NCI-H2171 (cell line): ENCODE measurements at regions not wholly inside any gene's neighbourhood (a gene's known extent, or its start where the extent isn't known, plus 50 kb on each side); places are given as distances from the start of the nearest gene placed in this dataset.
"Not testable (repeated sequence)": the region's sequence is repeated elsewhere in the genome, so short reads cannot be mapped to it uniquely, and the experiment has no call there.

ENCODE experiments used
- DNase-seq: peaks from one replicate; lab custom pipeline; 2025; lab: John Stamatoyannopoulos, UW

- no peak for DNase-seq
Measured at GRCh38 chr3:88954853-88955252, 152.6 kb upstream of the EPHA3 start.

GRCh38 chr3:88955274-88955673 is 152.1 kb upstream of the EPHA3 start:
- DNase-seq: no peak

- DNase-seq: no peak
Measured at GRCh38 chr3:88957711-88958439, 149.5 kb upstream of the EPHA3 start.

GRCh38 chr3:88960019-88960418 is 147.4 kb upstream of the EPHA3 start:
- DNase-seq: no peak

GRCh38 chr3:88963003-88963402 is 144.4 kb upstream of the EPHA3 start:
- DNase-seq: no peak

DNA sequence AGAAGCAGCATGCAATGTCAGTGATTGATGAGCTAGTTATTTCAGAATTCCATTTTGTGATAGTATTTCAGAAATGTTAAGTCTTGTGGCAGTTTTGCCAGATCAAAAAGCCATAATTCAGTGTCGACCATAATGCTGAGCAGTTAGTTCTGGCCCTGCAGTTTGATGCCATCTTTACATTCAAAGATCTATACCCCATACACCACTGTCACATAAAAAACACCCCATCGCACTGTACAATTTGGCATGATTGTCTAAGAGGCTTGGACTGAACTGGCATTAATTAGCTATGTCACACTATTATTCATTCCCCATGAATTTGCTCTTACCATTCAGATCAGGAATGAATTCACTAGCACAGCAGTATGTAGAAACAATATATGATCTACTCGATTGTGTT is 127.7 kb upstream of the EPHA3 start:
- no peak for DNase-seq

DNA sequence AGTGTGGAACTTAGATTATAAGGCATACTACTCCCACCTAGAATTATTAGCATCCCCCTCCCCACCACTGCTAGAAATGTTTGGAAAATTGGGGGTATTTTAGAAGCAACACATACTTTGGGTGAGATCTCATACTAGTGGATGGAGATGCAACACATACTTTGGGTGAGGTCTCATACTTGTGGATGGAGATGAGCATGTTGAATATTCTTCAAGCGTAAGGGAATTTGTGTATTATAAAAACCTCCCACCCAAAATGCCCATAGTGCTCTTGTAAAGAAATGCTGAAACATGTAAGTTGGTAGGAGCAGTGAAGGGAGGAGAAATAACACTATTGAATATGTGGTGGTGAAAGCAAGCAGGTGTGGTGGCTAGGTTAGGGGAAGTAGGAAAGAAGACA is 124.0 kb upstream of the EPHA3 start:
- DNase-seq: no peak

DNA sequence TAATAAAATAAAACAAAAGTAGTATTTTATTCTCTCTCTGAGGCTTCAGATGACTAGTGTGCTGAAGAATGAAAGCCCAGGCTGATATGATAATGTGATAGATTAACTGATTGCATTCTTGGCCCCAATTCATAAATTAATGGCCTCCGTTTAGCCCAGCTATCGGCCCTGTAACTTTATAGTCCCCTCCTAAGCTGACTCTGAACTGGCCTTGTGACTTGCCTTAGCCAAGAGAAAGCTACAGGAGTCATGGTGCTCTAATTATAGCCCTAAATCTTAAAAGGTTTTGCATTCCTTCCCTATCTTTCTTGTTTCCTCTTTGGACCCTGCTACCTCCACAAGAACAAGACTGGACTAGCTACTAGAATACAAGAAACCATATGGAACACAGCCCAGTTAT is 123.2 kb upstream of the EPHA3 start:
- no peak for DNase-seq

DNA sequence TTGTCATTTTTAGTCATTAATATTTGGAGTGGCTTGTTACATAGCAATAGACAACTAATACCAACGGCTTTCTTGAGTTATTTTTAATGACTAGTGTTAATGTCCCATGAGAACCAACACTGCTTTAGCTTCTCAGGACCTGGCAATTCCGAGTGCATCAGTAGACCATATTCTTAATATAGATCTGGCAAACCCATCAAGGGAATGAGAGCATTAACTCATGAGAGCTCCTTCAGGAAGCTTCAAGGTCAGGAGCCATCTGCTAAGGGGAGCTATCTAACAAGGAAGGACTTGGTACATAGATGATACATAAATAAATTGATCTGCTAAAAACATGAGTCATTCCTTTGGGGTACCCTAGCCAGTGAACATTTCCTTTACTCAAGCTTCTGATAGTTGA is 122.6 kb upstream of the EPHA3 start:
- DNase-seq: no peak

DNA sequence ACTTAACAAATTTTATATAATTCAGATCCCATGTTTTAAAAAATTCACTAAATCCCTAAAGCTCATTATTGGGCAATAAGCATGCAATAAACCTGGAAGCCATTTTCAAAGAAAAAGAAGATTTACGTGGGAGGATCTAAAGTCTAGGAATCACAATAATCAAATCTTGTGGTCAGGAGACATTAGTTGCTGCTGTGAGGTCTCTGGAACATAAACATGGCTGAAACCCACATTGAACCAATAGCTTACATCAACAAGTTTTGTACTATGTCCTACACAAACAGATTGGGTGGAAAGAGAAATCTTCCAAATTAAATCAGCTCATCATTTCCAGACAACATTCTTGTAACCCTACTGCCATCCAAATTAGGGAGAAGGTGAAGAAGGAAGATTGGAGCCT is 121.9 kb upstream of the EPHA3 start:
- DNase-seq: no peak

GRCh38 chr3:88986834-88987233 is 120.6 kb upstream of the EPHA3 start:
- DNase-seq: no peak

DNA sequence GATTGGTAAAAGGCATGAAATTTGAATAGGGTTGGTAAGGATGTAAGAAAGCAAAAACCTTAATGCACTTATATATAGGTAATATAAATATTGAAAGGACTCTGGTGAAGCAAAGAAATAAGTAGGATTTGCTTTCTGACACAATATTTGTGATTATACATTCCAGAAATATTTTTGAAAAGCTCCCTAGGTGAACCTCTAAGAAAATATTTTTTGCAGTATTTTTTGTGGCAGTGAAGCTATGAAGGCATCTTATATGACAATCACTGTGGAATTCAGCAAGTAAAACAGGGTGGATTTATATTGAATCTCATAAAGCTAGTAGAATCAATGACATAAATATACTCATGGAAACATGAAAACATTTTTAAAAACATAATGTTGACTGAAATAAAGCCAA is 119.6 kb upstream of the EPHA3 start:
- no peak for DNase-seq

- no peak for DNase-seq
Measured at GRCh38 chr3:88988906-88989305, 118.5 kb upstream of the EPHA3 start.

- no peak for DNase-seq
Measured at GRCh38 chr3:88991496-88991895, 115.9 kb upstream of the EPHA3 start.

DNA sequence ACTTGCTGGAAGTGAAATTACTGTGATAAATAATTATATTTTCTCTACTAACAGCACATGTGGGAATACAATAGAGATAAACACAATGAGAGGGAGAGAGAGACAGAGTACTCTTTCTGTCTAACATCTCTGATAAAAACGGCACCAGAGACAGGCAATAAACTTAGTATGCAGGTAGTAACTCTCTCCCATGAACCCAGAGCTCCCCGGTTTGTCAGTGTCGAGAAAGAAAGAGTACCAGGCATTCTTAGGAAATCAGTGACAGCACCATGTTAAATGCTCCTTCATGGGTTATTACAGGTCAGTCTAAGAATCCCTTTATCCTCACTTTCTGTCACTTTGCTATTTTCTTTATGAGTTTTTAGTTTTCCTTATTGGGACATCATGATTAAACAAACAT is 110.7 kb upstream of the EPHA3 start:
- DNase-seq: no peak

DNA sequence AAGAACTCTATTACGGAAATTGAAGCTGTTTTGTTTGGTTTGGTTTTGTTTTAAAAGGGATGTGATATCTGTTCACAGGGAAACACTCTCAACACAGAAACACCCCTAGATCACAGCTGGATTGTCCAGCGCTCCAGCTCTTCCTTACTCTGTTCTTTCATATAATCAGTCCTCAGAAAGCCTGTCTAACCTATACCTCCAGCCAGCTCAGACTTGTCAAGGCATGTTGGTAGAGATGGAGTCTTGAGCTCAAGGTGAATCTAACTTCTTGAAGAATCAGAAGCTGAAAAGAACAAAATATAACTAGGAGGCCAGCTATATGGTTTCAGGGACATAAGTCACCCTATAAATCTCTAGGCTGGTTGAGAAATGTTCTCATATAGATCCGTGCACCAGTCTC is 110.2 kb upstream of the EPHA3 start:
- no peak for DNase-seq

GRCh38 chr3:89000886-89001285 is 106.5 kb upstream of the EPHA3 start:
- DNase-seq: no peak

DNA sequence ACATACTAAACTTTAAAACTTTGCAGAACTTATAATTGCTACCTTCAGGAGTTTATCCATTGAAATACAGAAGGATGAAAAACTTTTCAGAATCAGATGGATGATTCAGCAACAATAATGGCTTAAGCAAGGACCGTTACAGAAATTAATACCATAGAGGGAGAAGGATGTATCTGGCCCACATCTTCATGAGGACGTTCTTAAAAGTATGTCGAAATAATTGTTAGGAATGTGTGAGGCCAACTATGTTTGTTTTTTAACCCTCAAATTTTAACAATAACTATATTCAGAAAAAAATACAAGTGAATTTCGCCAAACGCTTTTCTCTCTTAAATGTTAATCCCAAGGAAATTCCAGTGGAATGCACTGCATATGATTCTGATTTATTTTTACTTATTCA is 105.2 kb upstream of the EPHA3 start:
- no peak for DNase-seq

GRCh38 chr3:89013536-89013935 is 93.9 kb upstream of the EPHA3 start:
- no peak for DNase-seq

DNA sequence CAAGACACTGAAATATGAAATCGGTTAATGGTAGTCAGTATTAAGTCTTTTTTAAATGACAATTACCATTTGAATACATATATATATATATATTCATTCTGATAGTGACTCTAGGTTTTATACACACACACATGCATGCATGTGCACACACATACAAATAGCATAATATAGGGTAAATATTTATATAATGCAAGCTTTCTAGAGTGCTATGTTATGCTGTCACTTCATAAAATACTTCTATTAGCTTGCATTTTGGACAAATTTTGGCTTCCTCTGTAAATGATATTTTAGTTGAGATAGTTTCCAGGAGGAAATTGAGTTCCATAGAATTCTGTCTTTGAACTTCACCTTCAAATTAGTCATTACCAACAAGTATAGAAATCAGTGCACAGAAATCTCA is 89.9 kb upstream of the EPHA3 start:
- no peak for DNase-seq

- no peak for DNase-seq
Measured at GRCh38 chr3:89025185-89025584, 82.2 kb upstream of the EPHA3 start.

DNA sequence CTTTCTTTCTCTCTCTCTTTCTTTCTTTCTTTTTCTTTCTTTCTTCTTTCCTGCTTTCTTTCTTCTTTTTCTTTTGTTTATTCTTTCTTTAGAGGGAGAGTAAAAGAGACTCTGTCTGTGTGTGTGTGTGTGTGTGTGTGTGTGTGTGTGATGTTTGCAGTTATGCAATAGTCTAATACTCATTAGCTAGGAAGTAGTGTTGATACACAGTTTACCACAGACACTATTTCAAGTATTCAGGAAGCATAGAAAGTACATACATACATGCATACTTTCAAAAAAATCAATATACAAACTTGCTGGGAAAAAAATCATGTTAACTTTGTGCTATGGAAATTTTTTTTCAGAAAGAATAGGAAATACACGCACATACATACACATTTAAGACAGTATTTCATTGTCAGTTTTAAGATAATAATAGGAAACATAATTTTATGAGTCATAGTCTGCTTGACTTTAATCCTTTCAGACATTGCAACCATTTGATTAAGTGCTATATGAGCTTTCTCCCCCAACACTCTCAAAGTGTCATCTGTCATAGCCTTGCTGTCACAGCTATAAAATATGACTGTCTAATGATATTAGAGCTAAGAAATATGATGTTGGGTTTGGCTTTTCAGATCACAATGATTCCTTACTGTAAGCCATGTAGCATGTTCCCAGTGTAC is 74.9 kb upstream of the EPHA3 start:
- no peak for DNase-seq

- DNase-seq: not testable (repeated sequence)
Measured at GRCh38 chr3:89034723-89035122, 72.7 kb upstream of the EPHA3 start.

DNA sequence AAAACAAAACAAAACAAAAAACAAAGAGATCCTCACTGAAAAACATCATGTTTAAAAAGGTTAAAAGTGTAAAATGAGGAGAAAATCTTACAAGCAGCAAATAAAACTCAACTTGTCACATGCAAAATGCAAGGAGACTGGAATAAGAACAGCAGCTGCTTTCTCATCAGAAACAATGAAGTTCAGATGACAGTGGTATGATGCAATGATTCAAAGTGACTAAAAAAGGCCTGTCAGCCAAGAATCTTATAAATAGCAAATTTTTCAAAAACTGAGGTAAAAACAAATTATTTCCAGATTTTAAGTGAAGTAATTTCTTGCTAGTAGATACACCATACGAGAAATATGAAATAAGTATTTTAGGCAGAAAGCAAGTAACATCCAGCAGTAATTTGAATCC is 68.6 kb upstream of the EPHA3 start:
- DNase-seq: no peak
